Prostate gland (tissue), 2 donors: ENCODE measurements at regions not wholly inside any gene's neighbourhood (a gene's known extent, or its start where the extent isn't known, plus 50 kb on each side); places are given as distances from the start of the nearest gene placed in this dataset.
"Not testable (repeated sequence)": the region's sequence is repeated elsewhere in the genome, so short reads cannot be mapped to it uniquely, and the experiment has no call there.

Source experiments
- CTCF ChIP-seq, 4 experiments: fragments of 200-600 bp in 2 of 4; fragments of 450-650 bp in 2 of 4; sonication (generic) in 2 of 4; IDR thresholded peaks; 1 replicate in 3 of 4; 2 replicates in 1 of 4; pipeline ENCODE4 v1.5.1; 2016 to 2019; ENCODE audit warnings: antibody characterized with exemption in 4 of 4, mild to moderate bottlenecking in 2 of 4, moderate library complexity in 2 of 4
- POLR2A ChIP-seq: fragments of 450-650 bp; IDR thresholded peaks from one replicate; pipeline ENCODE4 v1.6.1; 2016; ENCODE audit warnings: antibody characterized with exemption, mild to moderate bottlenecking
- POLR2AphosphoS5 ChIP-seq: sonication (generic); formaldehyde crosslinking; IDR thresholded peaks from one replicate; pipeline ENCODE4 v1.6.1; 2017; ENCODE audit warnings: antibody characterized with exemption

GRCh38 chr10:4149460-4149859 is 364.5 kb upstream of the KLF6 start:
- not testable (repeated sequence) for TF ChIP-seq CTCF (IDR thresholded peaks at IDR 0.05); POLR2A; POLR2AphosphoS5
